LHCN-M2 (cell line): ENCODE measurements at regions not wholly inside any gene's neighbourhood (a gene's known extent, or its start where the extent isn't known, plus 50 kb on each side); places are given as distances from the start of the nearest gene placed in this dataset.

Source experiments
- DNase-seq: peaks from one replicate; pipeline ENCODE4 v3.0.0-alpha.2; 2012; ENCODE audit warnings: low read depth

GRCh38 chr12:13386323-13387039 is 190.0 kb downstream of the EMP1 start:
- no peak for DNase-seq

GRCh38 chr12:13383379-13383778 is 186.9 kb downstream of the EMP1 start:
- no peak for DNase-seq

DNA sequence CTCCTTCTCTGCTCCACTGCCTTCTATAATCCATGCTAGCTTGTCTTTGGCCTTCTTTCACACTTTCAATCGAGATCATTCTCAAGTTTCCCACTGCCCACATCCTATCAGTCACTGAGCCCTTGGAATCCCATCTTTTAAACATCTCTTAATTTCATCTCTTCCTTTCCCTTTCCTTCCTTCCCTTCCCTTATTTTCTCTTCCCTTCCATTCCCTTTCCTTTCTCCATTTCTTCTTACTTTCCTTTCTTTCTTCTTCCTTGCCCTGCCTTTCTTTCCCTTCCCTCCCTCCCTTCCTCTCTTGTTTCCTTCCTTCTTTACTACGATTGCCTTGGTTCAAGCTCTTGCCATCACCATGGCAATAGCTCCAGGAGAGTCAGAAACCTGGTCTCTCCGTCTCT is 183.8 kb downstream of the EMP1 start:
- DNase-seq: no peak

DNA sequence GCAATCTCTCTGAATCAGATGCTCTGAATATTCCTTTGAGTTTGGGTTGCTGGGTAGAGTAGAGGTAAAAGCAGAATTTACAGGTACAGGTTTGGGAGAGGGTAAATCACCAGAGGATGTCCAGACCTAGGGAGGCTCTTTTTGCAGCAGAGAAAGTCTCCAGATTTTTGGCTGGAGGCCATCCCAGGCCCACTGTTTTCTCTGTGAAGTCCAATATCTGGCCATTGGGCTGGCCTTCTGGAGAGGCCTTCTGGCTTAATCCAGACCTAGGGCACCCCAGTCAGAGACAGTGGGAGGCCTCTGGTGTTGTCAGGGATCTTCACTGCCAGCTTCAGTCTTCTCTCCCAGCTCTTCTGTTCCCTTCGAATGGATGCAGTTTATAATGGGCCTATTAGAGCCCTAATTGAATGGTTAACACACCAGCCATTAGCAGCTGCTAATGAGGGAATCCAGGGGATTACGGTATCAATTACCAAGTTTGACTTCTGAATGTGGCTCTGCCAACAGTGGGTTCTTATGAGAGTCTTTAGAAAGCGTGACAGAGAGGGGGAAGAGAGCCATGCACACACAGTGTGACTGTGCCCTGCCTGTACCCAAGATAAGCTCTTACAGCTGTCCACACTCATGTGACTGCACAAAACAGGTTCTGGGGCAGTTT is 183.1 kb downstream of the EMP1 start:
- no peak for DNase-seq

DNA sequence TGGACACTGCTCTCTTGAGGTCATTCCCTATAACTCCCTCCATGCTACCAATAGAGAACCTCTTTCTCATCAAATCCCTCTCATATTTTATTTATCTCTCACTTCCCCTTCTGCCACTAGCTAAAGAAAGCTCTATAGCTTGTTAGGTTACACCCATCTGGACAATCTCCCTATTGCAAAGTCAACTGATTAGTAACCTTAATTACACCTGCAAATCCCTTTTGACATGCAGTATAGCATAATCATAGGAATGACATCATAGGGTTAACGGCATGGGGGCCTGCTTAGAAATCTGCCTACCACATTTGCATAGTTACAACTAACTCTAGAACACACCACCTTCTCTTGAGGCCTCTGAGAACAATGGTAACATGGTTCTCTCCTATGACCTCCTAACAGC is 181.2 kb downstream of the EMP1 start:
- no peak for DNase-seq

DNA sequence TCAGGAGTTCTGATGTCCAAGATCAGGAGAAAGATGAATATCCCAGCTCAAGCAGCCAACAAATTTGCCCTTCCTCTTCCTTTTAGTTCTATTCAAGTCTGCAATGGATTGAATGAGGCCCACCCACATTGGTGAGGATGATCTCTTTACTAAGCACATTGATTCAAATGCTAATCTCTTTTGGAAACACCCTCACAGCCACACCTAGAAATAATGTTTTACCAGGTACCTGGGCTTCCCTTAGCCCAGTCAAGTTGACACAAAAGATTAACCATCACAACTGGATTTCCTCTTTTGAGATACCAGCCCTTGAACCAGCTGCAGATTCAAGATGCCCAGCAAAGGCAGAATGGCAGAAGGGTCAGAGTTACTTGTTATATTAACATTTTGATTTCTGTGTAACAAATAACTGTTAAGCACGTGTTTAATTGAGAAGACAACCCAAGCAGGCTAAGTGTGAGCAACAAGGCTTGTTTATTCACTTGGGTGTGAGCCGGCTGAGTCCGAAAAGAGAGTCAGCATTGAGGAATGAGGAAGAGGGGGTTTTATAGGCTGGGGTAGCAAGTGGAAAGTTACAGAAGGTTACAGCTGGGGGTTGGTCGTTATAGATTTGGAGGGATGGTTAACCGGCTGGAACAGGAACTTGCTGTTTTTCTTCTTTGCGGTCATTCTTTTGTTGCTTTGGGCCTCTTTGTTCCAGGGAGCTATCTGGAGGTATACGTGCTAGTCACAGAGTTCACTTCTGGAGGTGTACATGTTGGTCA is 180.3 kb downstream of the EMP1 start:
- no peak for DNase-seq

GRCh38 chr12:13375583-13376345 is 179.2 kb downstream of the EMP1 start:
- DNase-seq: no peak

- no peak for DNase-seq
These were observed 178.3 kb downstream of the EMP1 start for GRCh38 chr12:13374793-13375192.

- no peak for DNase-seq
These were observed 177.3 kb downstream of the EMP1 start for GRCh38 chr12:13373803-13374202.

- DNase-seq: no peak
These were observed 176.6 kb downstream of the EMP1 start for GRCh38 chr12:13373131-13373530.

DNA sequence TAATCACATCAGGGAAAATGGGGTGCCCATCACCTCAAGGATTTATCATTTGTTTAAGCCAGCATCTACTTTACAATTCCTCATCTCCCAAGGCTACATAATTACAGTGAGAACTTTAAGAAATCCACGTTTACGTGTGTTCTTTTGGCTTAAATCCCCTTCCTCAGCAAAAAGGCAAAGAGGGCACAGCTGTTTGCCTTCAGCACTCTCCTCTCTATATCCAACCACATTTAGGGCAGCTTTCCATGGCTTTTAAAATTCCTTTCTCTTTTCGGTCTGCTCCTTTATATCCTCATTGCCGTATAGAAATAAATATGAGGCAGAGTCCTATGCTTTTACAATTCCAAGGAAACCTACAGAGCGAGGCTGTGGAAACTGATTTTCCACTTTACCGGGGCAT is 175.9 kb downstream of the EMP1 start:
- no peak for DNase-seq

GRCh38 chr12:13371797-13372196 is 175.3 kb downstream of the EMP1 start:
- DNase-seq: no peak

DNA sequence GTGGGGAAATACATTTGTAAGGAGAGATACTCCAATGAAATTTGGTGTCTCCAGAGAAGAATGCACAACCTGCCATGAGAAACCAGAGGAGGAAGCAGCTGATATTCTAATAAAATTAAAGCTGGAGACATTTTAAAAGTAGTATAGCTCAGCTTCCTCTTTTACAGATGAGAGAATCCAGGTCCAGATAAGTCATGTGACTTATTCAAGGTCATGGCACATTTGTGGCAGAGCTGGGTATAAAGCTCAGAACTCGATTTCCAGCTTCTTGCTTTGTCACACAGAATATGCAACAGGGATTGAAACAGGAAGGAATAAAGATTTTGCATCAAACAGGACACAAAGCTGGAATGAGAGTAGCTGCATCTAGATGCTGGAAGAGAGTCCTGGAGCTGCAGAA is 174.8 kb downstream of the EMP1 start:
- no peak for DNase-seq

GRCh38 chr12:13369474-13370056 is 173.0 kb downstream of the EMP1 start:
- DNase-seq: no peak

- DNase-seq: no peak
These were observed 172.4 kb downstream of the EMP1 start for GRCh38 chr12:13368971-13369370.

DNA sequence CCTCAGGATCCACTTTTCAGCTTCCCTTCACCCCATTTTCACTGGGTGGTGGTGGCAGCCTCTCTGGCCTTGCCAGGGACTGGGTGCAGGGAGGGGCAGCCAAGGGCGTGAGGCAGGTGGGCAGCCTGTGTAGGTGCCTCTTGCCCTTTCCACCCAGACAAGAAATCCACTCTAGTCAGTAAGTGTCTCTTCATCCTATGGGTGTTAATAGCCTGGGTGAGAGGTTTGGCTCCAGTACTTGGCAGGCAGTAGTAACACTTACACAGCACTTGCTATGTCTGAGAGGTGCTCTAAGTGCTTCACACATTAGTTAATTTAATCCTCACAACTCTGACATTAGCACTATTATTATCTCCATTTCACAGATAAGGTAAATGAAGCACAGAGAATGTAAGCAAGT is 171.9 kb downstream of the EMP1 start:
- DNase-seq: no peak

DNA sequence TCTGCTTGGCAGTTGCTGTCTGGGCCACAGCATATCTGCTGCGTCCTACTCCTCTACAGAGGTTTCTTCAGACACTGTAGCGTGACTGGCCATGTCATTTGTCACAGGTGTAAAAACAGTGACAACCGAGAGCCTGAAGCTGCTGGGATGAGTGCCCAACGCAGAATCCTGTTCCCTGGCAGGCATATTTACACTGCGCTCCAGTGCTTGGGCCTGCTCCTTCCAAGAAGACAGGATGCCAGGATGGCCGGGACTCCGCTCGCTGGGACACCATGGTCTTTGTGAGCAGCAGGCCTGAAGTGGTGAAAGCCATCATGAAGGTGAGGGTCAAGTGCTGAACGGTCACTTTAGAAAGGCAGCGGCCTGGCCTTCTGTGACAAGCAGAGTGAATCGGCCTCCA is 171.4 kb downstream of the EMP1 start:
- DNase-seq: no peak

- DNase-seq: no peak
These were observed 169.3 kb downstream of the EMP1 start for GRCh38 chr12:13365748-13366366.

DNA sequence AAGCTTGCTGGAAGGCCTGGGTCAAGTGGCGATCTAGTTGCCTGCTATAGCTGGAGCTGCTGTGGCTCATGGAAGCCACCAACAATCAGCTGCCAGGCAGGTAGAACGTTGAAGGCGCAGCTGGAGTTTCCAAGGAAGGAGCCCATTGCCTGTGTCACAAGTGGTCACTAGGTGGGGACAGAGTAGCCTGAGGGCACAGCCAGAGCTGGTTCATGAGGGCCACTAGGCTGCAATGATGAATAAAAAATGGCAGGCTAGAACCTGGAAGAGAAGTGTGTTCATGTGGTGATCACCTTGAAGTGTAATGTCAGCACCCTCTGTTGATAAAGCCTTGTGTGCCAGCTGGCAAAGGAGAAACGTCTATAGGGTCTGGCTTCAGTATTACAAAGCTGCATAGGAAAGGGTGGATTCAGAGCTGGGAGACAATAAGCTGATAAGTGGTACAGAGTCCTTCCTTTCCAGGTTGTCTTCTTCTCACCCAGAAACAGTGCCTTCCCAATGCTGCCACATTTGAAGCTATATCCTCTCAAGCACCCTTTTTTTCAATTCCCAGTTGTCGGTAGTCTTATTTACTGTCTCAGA is 165.8 kb downstream of the EMP1 start:
- DNase-seq: peak; percentile 44

DNA sequence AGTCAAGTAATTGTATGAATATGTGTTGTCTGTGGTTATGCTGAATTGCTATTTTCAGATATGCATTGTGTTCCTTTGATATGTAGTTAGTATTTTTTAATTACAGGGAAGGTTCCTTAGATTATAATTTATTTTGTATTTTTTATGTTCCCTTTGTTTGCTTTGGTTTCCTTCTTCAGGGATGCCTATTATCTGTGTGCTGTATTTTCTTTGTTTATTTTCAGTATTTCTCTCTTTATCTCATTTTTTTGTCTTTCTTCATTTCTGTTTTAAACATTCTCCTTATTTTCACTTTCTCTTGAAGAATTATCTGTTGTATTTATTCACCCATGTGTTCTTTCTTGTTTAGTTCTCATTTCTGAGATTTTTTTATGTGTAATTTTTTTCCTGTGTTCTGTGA is 163.1 kb downstream of the EMP1 start:
- no peak for DNase-seq

GRCh38 chr12:13358391-13358905 is 161.9 kb downstream of the EMP1 start:
- no peak for DNase-seq
